HL-60 (cell line): ENCODE measurements at regions not wholly inside any gene's neighbourhood (a gene's known extent, or its start where the extent isn't known, plus 50 kb on each side); places are given as distances from the start of the nearest gene placed in this dataset.

Source experiments
- CTCF ChIP-seq: IDR thresholded peaks from one replicate; pipeline ENCODE4 v1.5.1; 2011; ENCODE audit warnings: low read length, control low read depth, inconsistent platforms; ENCODE audit not compliant: insufficient read depth
- POLR2AphosphoS5 ChIP-seq: IDR thresholded peaks from 2 replicates; pipeline ENCODE4 v1.6.1; 2012; ENCODE audit warnings: low read depth

- TF ChIP-seq POLR2AphosphoS5, result no peak
- TF ChIP-seq CTCF, result no peak
Measured at GRCh38 chr12:87413784-87414183, 615.4 kb downstream of the C12orf50 start.
